GM08714 (cell line): ENCODE measurements at regions not wholly inside any gene's neighbourhood (a gene's known extent, or its start where the extent isn't known, plus 50 kb on each side); places are given as distances from the start of the nearest gene placed in this dataset.

ENCODE experiments used
- H3K4me3 ChIP-seq: fragments of 200-500 bp; sonication (Bioruptor generic); 2 replicates; pipeline ENCODE4 v1.5.1; 2014; ENCODE audit warnings: mild to moderate bottlenecking, low read length, inconsistent platforms
- ZNF274 ChIP-seq: IDR thresholded peaks from 2 replicates; pipeline ENCODE4 v1.6.1; 2012; ENCODE audit warnings: mild to moderate bottlenecking, low read depth, low read length

DNA sequence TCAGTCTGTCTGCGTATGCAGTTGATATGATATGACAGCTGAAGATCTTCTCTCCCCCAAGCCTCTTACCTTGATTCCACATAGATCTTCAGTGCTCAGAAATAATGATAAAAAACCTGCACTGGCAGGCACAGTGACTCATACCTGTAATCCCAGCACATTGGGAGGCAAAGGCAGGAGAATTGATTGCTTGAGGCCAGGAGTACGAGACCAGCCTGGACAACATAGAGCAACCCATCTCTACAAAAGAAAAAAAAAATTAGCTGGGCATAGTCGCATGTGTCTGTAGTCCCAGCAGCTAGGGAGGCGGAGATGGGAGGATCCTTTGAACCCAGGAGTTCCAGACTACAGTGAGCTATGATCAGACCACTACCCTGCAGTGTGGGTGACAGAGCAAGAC lies 551.0 kb upstream of the MIR17HG start:
- no peak overlapping the region for H3K4me3 ChIP-seq
- TF ChIP-seq ZNF274, result no peak

DNA sequence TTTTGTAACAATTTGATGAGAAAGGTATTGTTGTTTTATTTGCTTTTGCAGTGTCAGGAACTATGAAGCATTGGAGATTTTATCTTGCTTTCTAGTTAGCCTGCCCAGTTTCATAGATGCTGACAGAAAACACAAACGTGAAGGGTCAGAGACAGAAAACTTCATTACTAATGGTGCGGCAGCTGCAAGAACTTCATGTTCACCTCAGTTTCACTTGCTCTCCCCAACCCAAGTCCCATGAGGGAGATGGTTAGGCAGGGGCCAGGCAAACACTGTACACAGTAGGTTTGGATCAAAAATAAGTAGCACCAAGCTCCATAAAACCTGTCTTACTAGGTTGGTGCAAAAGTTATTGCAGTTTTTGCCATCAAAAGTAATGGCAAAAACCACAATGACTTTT lies 550.2 kb upstream of the MIR17HG start:
- TF ChIP-seq ZNF274, result no peak
- H3K4me3 ChIP-seq, result no peak overlapping the region

DNA sequence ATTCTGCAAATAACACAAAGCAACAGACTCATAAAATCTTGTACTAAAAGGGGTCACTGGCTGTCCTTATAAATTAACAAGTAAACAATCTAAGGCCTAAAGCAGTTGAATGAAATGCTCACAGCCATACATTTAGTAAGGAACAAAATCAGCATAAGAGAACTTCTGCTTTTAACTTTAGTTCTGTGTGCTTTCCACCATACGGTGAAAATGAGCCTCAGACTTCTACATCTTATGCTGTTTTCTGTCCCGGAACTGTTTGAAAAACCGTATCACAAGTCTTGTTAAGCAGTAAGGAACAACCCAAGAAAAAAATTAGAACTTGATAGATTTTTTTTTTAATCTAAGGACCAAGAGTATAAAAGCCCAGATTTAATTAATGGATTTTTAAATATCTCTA lies 549.1 kb upstream of the MIR17HG start:
- no peak for TF ChIP-seq ZNF274
- no peak overlapping the region for H3K4me3 ChIP-seq

DNA sequence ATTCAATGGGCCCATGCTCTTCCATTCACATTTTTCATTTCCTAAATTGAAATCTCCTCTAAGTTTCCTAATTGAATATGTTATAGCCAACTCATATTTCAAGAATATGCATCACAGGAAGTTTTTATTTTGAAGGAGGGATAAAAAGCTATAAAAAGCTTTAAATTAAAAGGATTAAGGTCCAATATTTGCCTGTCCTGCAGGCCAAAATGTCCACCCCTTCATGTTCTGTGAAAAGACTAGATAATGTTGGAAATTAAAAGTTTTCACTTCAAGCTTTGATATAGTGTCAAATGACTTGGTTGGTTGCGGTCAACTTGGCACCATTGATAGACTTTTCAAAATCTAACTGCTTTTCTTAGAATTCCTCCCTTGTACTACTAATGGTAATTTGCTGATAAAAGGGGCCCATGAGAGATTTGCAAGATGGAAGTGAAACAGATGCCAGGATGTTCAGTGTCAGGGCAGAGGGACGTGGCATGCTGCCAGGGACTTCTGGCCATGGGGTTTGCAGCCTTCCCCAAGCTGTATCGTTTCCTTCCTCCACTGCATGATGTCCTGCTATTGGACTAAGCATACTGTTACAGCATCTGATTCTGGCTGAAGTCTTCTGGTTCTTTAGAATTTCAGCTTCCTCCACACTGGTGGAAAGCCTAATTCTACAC lies 547.3 kb upstream of the MIR17HG start:
- no peak for TF ChIP-seq ZNF274
- no peak overlapping the region for H3K4me3 ChIP-seq

DNA sequence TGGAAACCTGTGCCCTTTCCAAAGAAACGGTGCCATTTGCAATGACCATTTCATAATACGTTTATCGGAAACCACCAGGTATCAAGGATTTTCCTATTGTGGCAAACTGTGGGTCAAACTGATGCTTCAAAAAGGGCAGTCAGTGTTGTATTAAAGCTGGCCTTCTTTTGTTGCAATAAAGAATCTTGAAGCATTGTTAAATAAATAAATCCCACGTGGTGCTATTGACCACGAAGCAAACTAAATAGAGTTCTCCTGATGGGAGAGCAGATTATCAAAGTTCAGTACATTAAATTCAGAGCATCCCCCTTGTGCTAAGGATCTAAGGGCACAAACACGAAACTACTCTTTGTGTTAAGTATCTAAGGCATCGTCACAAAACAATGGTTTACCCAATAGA lies 545.9 kb upstream of the MIR17HG start:
- H3K4me3 ChIP-seq, result no peak overlapping the region
- no peak for TF ChIP-seq ZNF274

DNA sequence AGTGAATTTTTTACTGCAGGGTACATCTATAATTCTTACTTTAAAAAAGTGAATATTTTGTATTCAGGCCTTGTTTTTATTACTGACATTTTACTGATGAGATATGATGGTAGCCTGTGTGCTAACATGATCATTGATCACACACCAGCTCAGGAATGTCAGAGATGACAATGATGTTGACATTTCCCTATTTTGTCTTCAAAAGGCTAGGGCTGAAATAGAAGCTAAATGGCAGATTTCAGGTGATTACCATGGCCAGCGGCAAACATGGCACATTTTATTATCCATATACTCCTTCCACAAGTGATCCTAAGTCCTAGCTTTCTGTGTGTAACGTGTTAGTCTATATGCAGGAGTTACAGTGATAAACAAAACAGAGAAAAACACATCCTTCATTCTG lies 544.3 kb upstream of the MIR17HG start:
- TF ChIP-seq ZNF274, result no peak
- H3K4me3 ChIP-seq, result no peak overlapping the region

DNA sequence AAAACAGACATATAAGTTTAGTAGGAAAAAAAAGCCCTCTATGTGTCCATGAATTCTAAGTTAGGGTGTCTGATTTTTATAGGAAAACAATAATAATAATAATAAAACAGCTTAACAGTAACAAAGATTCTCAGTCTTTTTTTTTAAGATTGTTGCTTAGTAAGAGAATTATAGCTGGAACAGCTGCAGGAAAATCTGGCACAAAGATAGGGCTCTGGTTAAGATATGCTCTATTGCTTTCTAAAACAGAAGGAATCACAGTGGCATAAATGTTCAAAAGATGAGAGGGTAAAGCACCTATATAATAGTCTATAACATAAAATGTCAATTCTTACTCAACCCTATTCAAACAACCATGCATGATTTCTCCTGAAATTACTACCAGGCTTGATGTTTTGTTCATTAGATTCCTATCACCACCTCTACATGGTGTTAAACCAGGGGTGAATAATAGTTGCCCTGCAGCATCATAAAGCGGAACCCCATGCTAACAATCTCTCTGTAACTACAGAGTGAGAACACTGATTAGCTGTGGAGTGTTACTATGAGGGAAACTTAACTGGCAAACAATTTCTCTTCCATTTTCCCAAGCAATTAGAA lies 541.4 kb upstream of the MIR17HG start:
- no peak overlapping the region for H3K4me3 ChIP-seq

DNA sequence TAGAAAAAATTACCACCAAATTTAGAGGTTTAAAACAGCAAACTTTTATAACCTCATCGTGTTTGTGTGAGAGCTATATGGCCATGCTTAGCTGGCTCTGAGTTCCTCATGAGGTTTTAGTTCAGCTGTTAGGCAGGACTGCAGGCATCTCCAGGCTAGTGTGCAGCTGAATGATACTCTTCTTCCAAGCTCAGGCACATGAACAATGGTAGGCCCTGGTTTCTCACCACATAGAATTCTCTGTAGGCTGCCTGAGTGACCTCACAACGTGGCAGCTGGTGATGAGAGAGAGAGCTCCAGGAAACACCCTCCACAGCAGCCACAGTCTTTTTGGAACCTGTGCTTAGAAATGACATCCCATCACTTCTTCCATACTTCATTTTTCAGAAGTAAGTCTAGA lies 540.6 kb upstream of the MIR17HG start:
- TF ChIP-seq ZNF274, result no peak
- no peak overlapping the region for H3K4me3 ChIP-seq

More for the DNA sequence above, 541.4 kb upstream of the MIR17HG start:
- no peak for TF ChIP-seq ZNF274

DNA sequence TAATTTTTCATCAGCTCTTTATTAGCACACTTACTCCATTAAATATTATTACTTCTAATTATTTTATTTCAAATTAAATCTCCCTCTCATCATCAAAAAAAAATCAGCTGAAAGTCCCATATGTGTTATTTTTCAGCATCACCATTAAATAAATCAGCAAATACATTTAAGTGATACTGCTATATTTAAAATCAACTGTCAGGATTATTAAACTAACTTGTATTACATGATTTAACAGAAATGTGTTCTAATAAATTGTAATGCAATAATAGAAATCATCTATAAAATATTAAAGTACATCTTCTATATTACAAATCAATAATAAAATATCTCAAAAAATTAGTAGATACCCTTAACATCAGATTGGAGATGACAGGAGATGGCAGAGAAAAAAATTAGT lies 538.6 kb upstream of the MIR17HG start:
- no peak for TF ChIP-seq ZNF274
- no peak overlapping the region for H3K4me3 ChIP-seq

DNA sequence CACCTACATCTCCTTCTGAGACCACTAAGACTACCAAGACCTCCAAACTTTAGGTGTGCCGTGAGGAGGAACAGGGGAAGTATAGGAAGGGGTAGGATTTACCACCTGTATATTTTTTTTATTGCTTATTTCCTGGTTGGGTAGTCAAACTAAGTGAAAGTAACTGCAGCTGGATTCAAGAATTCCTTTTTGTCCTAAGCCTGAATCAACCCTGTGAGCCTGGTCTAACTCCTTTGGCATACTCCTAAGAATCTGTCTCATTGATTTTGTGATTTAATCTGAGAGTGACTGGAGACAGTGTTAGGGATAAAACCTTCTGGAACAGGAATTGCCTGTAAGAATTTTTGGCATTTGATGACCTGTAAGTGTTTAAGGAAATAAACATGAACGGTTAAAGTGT lies 523.5 kb upstream of the MIR17HG start:
- TF ChIP-seq ZNF274, result no peak
- H3K4me3 ChIP-seq, result no peak overlapping the region

DNA sequence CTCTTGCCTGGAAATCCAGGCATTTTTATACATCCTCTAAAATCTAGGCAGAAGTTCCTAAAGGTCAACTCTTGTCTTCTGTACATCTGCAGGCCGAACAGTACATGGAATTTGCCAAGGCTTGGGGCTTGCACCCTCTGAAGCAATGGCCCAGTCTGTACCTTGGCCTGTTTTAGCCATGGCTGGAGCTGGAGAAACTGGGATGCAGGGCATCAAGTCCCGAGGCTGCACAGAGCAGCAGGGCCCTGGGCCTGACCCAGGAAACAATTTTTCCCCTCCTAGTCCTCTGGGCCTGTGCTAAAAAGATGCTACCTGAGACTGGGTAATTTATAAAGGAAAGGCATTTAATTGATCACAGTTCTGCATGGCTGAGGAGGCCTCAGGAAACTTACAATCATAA lies 520.8 kb upstream of the MIR17HG start:
- H3K4me3 ChIP-seq, result no peak overlapping the region
- no peak for TF ChIP-seq ZNF274

DNA sequence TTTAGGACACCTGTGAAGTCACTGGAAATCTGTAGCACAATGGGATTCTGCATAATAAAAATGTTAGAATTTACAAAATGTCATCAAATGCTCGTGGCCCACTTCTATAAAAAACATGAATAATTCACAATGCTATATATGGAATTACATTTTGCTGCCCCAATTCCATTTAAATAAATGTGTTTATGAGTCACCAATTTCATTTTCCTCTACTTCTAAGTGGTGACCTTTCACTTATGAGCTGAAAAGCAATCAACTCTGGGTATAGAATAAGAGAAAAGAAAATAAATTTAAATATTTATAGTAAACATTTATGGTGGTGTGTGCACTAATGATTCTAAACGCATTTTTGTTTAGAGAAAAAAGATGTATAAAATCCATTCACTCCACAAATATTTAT lies 516.7 kb upstream of the MIR17HG start:
- H3K4me3 ChIP-seq, result no peak overlapping the region
- no peak for TF ChIP-seq ZNF274

DNA sequence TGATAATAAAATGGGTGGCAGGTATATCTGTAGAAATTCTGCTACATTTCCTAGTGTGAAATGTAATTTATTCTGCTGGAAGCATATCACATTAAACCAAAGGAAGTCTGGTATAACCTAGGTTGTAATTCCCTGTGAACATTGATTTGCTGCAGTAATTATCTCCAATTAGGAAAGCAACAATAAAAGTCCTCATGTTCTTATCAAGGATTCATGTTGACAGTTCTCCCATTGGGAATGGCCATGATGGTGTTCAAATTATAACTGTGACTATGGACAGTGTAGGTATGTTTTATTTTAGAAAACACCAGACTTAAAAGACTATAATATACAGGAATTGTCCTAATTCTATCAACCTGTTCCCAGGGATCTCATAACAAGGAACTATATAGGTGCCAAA lies 513.5 kb upstream of the MIR17HG start:
- TF ChIP-seq ZNF274, result no peak
- no peak overlapping the region for H3K4me3 ChIP-seq

DNA sequence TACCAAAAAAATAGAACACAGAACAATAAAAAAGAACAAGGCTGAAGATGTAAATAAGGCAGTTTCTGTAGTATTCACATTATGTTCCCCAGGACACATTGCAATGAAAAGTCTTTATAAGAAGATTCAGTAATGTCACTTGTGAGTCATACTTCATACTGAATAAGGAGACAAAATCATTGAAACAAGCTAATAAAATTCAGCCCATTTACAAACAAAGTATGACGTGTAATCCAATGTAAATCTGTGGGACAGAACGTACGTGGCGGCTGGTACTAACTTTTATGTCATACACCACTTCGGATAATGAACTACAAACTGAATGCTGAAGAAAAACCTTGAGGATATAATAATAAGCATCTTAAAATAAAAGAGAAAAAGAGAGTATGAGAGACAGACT lies 512.8 kb upstream of the MIR17HG start:
- TF ChIP-seq ZNF274, result no peak
- H3K4me3 ChIP-seq, result no peak overlapping the region

DNA sequence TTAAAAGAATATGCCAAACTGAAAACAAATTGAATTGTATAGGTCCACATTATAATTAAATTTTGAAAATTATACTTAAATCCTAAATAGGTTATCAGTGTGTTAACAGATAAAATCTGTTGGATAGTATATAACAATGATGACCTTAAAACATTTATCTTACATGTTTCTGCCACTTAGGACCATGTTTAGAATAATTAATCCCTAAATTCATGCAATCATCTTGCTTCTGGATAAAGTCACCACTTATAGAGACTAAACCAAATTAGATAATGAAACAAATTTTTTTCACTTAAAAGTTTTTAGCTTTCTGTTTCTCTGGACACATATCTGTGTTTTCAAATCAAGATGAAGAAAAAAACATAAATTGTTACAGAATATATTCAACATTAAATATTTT lies 511.7 kb upstream of the MIR17HG start:
- no peak for TF ChIP-seq ZNF274

DNA sequence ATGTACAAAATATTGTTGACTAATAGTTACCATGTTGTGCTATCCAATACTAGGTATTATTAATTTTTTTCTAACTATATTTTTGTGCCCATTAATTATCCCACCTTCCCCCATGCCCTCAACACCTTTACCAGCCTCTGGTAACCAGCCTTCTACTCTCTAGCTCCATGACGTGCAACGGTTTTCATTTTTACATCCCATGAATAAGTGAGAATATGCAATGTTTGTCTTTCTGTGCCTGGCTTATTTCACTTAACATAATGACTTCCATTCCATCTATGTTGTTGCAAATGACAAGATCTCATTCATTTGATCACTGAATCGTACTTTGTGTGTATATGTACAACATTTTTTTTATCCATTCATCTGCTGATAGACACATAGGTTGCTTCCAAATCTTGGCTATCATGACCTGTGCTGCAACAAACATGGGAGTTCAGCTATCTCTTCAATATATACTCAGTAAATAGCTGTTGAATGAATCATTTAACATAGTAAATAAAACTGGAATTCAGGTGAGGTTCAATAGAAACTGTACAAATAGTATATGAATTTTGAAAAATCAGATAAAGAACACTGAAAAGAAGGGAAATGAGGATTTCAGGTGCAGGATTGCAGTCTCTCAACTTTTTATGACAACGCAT lies 509.0 kb upstream of the MIR17HG start:
- TF ChIP-seq ZNF274, result no peak
- no peak overlapping the region for H3K4me3 ChIP-seq

More for the DNA sequence above, 511.7 kb upstream of the MIR17HG start:
- H3K4me3 ChIP-seq, result no peak overlapping the region

DNA sequence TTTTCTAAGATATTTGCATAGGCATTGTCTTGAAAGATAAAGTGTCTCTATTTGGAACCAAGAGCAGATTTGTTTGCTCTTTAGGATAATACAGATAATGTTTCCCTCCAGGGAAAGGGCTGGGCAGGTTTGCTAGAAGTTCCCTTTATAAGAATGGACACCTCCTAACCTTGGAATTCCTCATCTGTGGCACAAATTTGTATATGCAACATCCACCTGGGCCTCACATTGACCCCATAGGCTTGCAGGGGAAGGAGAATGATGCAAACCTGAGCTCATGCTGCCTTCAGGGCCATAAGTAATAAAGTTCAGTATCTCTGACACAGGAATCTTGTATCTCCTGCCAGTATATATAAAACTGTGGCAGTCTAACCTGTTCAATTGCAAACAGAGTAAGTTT lies 508.4 kb upstream of the MIR17HG start:
- H3K4me3 ChIP-seq, result no peak overlapping the region
- TF ChIP-seq ZNF274, result no peak
